ENCODE measurements at regions not wholly inside any gene's neighbourhood (a gene's known extent, or its start where the extent isn't known, plus 50 kb on each side); places are given as distances from the start of the nearest gene placed in this dataset.
A peak's percentile ranks its signal among the peaks of the same experiment; 100 is the strongest.

DNA sequence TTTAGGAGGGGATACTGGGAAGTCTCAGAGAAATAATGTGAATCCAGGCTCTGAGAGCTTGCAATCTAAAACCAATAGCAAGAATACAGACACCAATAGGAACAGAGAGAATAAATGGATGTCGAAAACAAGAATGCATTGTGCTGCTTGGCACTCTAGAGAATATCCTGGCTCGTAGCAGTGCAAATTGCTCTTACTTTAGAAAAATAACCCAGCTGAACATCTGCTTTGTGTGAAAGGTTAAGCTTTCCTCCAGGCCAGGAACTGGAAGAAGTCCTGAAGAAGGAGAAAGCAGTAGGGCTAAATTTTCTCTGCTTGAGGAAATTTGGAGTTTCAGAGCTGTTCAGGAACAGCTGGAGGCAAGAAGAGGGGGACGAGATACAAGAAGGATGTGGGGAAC, 382.3 kb downstream of the HHIPL2 start:
- DNase-seq, result no peak

GRCh38 chr1:222163895-222164294, 384.0 kb downstream of the HHIPL2 start:
- no peak for DNase-seq

GRCh38 chr1:222161676-222162075, 386.2 kb downstream of the HHIPL2 start:
- DNase-seq, result no peak

DNA sequence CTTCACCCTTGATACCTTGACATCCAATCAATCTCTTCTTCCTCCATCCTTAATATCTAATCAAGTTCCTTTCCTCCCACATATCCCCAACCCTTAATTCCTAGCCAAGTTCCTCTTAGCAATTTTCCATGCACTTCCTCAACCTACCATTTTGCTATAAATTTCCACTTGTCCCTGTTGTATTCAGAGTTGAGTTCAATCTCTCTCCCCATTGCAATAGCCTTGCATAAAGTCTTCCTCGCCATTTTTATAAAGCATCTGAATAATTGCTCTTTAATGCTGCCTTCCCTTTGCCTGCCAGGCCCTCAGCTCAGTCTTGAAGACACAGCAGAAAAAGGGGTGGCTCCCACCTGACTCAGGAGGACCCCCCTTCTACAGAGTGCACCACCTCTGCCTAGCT, 390.3 kb downstream of the HHIPL2 start:
- no peak for DNase-seq

GRCh38 chr1:222140206-222140605, 398.3 kb upstream of the DUSP10 start:
- DNase-seq, result no peak

DNA sequence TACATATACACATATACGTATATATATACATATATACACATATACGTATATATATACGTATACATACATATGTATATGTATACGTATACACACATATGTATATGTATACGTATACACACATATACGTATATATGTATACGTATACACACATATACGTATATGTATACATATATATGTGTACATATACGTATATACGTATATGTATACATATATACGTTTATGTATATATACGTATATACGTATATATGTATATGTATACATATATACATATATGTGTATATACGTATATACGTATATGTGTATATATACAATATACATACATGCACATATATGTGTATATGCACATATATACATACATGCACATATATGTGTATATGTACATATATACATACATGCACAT, 396.2 kb upstream of the DUSP10 start:
- DNase-seq, result no peak

- no peak for DNase-seq
These were observed 395.0 kb upstream of the DUSP10 start for GRCh38 chr1:222136869-222137268.

GRCh38 chr1:222129041-222129440, 387.2 kb upstream of the DUSP10 start:
- DNase-seq, result no peak

- peak; percentile 36 for DNase-seq
These were observed 385.8 kb upstream of the DUSP10 start for GRCh38 chr1:222127526-222128152.

DNA sequence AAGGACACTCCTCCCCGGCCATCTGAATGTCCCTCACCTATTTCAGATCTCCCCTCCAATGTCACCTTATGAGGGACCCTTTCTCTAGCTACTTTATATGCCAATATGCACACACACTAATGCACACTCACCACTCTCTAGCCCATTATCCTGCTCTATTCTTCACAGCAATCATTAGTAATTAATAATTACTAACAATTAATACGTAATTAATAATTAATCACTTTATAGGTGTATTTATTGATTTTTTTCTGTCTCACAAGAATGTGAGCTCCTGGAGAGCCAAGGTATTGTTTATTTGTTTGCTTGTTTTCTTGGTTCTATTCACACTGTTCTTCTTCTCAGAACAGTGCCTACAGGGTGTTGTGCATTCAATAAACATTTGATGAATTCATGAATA, 385.2 kb upstream of the DUSP10 start:
- no peak for DNase-seq

GRCh38 chr1:222126052-222126451, 384.2 kb upstream of the DUSP10 start:
- no peak for DNase-seq

DNA sequence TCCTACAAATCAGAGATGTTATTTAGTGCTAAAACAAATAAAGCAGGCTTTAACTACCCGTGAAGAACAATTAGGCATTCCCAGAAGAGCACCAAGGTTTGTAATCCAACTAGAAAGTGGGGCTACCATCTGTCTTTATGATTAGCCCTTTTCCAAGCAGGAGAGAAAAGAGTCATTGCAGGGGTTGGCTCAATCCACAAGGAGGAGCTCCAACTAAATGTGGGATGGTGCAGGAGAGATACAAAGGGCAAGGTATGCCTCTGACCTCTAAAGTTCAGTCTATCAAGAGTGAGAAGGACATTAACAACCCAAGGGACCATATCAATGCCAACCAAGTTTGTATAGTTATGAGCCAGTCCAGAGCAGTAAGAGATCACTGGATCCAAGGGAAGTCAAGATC, 382.7 kb upstream of the DUSP10 start:
- no peak for DNase-seq

DNA sequence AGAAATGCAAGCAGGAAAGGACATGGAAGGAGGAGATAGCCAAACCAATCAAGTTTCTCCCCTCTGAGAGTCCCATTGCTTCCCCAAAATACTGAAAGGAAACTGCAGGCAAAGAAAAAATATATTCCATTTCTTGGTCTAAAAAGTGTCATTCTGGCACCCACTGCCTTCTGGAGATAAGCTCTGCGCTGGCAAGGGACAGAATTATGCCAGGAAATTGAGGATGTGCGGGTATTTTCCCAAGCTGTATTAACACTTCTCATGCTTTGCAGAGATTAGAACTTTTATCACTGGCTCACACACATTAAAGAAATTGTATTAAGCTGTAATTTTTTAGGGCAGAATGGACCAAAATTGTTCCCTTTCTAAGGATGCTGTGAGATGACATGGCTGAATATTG, 381.2 kb upstream of the DUSP10 start:
- no peak for DNase-seq

DNA sequence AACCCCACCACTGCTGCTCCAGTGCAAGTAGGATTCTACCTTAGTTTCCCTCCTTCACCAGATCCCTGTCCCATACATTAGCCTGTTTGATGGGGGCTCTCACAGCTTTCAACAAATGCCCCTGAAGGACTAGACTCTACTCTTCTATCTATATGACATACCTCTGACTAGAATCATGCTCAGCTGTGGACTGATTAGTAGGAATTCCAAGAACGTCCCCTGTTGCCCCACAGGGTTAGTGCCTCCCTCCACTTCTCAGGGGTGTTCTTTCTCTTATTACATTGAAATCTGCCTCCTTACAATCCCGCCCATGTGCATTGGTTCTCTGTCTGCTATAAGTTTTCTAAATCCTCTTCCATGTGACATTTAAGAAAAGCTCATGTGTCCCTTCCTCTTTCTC, 375.9 kb upstream of the DUSP10 start:
- DNase-seq, result peak; percentile 39

- DNase-seq, result no peak
These were observed 372.8 kb upstream of the DUSP10 start for GRCh38 chr1:222114536-222115156.

- peak; percentile 17 for DNase-seq
These were observed 367.9 kb upstream of the DUSP10 start for GRCh38 chr1:222109836-222110235.

- DNase-seq, result no peak
These were observed 366.1 kb upstream of the DUSP10 start for GRCh38 chr1:222107975-222108374.

GRCh38 chr1:222107267-222107666, 365.4 kb upstream of the DUSP10 start:
- no peak for DNase-seq

DNA sequence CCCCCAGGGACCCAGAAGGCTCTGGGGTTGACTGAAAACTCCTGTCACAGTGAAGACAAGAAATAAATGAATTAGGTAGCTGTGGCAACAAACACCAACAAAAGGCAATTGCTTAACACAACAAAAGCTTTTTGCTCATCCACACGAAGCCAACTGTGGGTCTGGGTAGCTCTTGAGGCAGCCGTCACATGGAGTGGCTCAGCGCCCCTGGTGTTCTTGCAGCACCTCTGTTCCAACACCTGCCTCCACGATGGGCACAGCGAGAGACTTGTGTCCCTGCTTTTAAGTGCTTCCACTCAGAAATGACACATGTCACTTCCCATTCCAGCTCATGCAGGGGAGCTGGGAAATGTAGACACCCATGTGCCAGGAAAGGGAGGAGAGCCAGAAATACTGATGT, 364.5 kb upstream of the DUSP10 start:
- DNase-seq, result no peak

DNA sequence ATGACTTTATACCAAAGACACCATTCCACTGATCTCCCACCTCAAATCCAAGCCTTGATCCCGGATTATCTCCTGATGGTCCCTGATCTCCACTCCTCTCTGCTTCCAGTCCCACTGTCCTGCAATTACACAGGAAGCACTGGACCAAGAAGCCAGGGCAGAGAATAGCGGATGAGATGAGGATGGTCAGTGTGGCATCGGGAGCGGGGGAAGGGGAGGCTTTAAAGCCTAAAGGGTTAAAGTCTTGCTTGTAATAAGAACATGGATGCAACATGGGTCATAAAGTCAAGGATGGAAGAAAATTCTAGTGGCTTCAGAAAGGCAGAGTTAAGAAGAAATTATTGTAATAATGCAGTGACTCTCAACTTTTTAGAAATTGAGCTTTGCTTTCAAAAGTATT, 364.0 kb upstream of the DUSP10 start:
- no peak for DNase-seq

DNA sequence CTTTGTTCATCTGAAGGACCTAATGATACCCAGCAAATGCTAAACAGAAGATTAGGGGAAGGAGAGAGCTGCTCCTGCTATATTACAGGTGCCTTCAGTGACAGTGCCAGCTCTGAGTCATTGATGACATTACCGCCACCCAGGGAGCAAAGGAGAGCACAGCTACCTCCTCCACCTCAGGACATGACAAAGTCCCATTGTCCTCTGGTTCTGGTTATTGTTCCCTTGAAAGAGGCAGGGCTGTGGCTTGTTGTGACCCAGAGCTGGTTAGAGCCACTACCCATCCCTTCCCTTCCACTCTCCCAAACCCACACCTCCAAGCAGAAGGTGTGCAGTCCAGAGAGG, 363.5 kb upstream of the DUSP10 start:
- no peak for DNase-seq

DNA sequence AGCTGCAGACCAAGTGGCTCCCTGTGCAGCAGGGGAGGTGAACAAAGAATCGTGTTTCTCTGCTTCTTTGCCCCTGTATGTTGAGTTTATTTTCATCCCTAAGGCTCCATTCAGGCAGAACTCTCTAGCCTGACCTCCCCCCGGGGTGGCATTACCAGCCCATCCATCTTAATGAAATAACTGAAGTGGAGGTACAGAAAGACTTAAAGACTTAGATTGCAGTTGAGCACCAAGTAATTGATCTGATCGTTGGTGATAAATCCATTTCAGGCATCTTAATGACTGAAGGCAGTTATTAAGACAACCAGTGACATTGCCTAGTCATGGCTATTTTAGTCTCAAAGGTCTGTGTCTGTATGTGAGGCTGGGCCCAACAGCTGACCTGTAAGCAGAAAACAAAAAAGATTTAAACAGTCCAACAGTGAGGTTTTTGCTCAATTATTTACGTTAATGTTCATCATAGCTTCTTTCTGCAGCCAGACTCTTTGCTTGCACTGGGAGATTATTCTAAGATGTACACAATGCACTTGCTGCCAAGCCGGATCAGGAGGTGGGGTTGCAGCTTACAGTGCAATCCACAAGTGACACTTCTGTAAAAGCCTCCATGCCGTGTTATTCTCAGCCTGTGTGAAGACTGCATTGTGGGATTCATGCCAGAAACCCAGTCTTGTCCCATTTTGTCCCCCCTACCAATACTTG, 363.0 kb upstream of the DUSP10 start:
- no peak for DNase-seq

GRCh38 chr1:222104097-222104496, 362.2 kb upstream of the DUSP10 start:
- DNase-seq, result no peak

- no peak for DNase-seq
These were observed 357.9 kb upstream of the DUSP10 start for GRCh38 chr1:222099746-222100145.

All from fibroblast of skin of back (primary cell).